CD4-positive, alpha-beta T cell treated with Interleukin-4 for 1 hour (primary cell): ENCODE measurements at regions not wholly inside any gene's neighbourhood (a gene's known extent, or its start where the extent isn't known, plus 50 kb on each side); places are given as distances from the start of the nearest gene placed in this dataset.
A peak's percentile ranks its signal among the peaks of the same experiment; 100 is the strongest.
"Not testable (repeated sequence)": the region's sequence is repeated elsewhere in the genome, so short reads cannot be mapped to it uniquely, and the experiment has no call there.

ENCODE experiments used
- DNase-seq, 2 donors: peaks; one replicate each; pipeline ENCODE4 v3.0.0-alpha.2; 2020 to 2022

DNA sequence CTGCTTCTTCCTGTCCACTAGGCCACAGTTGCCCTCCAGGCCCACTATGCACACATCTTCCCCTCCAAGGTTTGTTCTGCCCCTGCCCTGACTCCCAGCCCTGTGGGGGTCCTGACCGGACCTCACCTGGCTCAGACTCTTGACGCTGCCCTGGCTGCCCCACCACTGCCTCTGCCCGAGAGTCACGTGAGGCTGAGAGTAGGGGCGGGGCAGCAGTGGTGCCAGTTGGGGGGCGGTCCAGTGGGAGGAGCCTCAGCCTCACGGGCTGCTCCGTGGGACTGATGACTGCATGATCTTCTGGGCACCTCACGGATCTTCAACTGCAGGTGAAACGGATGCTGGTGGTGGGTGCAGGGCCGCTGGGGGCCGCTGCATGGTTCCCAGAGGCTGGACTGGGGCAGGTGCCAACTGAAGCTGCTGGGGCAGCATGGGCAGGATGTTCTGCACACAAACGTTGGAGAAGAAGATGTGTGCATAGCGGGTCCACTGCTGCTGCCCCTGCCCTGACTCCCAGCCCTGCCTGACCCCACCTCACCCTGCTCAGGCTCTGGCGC lies 77.6 kb downstream of the HHIPL2 start:
- not testable (repeated sequence) for DNase-seq

DNA sequence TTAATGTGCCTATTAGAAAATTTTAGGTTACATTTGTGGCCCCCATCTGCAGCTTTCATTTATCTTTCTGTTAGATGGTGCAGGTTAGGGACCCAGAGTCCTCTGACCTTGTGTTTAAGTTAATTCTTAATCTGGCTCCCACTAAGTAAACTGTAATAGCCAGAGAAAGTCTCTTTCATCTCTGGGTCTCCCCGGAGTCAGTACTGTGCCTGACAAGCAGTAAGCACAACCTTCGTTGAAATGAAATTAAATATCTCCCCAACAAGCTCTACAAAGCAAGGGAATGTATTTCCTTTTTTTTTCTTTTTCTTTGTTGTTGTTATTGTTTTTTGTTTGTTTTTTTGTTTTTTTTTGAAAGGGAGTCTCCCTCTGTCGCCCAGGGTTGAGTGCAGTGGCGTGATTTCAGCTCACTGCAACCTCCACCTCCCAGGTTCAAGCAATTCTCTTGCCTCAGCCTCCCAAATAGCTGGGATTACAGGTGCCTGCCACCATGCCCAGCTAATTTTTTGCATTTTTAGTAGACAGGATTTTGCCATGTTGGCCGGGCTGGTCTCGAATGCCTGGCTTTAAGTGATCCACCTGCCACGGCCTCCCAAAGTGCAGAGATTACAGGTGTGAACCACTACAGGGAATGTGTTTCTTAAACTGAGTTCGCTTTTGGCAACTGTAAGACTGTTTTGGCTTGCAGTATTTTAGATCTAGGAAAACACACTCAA lies 81.6 kb downstream of the HHIPL2 start:
- DNase-seq: no peak

DNA sequence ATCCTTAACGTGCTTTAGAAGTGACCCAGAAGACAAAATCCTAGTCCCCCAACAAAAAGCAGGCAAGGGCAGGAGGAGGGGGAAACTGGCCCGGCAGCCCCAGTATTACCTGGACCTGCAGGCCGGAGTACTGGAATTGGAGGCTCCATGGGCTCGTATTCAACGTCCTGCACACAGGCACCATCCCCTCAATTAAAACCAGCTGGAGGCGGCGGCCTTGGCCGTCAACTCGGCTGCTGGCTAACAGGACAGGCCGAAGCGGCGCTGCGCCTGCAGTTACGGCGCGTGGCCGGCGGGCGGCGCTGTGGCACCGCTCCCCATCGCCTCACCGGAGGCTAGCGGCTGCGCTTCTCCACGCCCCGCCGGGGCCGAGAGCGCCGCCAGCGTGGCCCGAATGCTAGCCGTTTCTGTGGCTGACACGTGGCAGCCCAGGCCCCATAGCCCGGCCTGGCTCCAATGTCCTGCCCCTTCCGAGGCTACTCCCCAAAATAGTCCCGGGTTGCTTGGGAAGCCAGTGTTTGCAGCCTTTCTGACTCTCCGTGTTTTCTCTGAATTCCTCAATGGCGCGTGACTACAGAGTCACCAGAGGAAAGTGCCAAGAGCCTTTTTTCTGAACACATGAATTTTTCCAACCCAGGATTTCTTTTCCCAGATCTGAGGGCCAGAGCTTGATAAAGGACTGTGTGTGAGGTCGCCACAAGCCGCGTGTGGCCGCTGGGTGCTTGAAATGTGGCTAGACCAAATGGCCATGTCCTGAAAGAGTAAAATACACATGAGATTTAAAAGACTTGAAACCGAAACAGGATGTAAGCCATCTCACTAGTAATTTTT lies 82.5 kb downstream of the HHIPL2 start:
- DNase-seq: peak; percentile 84

DNA sequence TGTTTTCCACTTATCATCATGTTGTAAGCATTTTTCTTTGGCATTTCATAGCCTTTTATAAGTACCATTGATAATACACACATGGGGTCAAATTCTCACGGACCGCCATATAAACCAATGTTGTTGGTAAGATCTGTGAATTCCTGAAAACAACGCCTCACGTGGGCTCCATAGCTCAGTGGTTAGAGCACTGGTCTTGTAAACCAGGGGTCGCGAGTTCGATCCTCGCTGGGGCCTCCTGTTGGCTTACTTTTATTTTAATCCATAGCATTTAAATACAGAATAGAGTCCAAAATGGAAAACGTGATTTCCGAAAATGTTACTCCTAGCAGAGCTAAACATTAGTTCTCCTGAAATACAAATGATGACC lies 83.1 kb downstream of the HHIPL2 start:
- DNase-seq: peak; percentile 77 to 80

DNA sequence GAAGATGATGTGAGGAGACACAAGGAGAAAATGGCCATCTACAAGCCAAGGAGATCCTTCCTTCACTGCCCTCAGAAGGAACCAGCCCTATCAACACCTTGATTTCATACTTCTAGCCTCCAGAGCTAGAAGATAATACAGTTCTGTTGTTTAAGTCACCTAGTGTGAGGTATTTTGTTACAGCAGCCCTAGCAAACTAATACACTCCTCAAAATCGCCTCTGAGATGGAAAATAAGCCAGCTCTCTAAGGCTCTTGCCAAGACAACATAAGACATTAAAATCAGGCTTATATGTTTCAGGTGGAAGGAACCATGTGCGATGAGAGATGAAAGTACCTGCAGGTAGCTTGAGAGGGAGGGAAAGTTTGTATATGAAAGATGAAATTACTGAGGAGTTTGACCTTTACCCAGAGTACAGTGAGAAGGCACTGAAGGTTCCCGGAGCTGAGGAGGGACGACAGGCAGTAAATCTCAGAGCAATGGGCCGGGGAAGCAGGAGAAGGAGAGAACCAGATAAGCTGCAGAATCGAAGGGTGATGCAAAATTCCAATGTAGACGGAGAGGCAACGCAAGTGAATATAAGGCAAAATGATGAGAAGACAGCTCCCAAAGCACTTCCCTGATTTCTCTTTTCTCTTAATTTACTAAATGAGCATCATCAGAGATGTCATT lies 84.7 kb downstream of the HHIPL2 start:
- DNase-seq: no peak

DNA sequence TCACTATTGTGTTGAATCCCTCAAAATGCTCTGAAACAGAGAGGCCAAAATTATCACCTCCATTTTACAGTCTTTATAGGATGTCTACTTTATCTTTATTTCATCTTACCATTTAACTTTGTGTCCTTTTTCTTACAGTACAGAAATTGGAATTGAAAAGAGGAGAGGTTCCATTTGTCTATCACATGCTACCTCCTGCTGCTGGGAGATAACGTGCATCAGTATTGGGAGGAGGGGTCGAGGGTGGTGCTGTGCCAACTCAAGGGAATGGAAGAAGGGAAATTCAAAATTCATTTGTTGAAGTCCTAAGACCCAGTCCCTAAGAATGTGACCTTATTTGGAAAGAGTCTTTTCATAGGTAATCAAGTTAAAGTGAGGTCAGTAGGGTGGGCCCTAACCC lies 85.3 kb downstream of the HHIPL2 start:
- no peak for DNase-seq

DNA sequence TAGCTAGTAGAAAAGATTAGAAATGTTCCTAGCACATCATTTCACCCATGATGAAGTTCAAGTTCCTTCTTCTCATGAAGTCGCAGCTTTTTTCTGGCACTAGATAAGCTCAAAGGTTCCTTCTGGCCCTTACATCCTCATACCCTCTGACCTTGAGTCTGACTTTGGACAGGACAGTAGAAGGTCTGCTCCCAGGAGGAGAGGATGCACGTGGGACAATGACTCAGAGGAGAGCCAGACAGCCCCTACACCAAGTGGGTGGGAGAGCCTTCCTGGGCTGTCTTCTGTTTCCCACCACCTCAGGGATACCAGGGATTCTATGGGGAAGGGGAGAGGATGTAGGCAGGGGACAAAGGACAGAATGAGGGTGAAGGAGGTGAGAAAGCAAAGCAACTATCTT lies 86.0 kb downstream of the HHIPL2 start:
- no peak for DNase-seq

DNA sequence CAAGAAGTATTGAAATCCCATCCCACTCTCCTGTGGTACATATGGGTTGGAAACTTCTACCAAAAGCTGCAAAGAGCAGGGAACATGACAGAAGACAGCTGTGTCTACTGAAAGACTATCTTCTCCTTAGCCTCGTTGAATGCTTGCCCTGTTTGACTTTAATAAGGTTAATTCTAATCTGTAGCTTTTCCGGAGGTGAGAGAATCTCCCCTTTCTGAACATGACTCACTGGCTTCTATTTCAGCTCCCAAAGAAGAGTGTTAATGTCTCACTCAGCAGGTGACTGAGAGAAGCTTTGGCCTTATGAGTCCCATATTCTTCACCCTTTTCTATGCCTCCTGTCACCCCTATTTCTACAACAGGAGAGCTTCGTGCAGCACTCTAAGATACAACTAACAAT lies 88.3 kb downstream of the HHIPL2 start:
- no peak for DNase-seq

DNA sequence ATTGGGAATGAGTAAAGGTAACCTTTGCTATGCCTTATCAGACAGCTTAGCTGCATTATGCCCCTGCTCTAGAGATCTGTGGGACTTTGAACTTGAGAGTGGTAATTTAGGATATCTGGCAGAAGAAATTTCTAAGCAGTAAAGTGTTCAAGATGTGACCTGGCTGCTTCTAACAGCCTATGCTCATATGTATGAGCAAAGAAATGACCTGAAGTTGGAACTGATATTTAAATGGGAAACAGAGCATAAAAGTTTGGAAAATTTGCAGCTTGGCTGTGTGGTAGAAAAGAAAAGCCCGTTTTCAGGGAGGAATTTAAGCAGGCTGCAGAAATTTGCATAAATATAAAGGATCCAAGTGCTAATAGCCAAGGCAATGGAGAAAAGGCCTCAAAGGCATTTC lies 90.4 kb downstream of the HHIPL2 start:
- no peak for DNase-seq

DNA sequence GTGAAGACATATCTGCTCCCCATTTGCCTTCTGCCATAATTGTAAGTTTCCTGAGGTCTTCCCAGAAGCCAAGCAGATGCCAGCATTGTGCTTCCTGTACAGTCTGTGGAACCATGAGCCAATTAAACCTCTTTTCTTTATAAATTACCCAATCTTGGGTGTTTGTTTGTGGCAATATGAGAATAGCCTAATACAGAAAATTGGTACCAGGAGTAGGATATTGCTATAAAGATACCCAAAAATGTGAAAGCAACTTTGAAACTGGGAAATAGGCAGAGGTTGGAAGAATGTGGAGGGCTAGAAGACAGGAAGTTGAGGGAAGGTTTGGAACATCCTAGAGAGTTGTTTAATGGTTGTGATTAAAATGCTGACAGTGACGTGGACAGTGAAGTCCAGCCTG lies 90.8 kb downstream of the HHIPL2 start:
- DNase-seq: no peak

DNA sequence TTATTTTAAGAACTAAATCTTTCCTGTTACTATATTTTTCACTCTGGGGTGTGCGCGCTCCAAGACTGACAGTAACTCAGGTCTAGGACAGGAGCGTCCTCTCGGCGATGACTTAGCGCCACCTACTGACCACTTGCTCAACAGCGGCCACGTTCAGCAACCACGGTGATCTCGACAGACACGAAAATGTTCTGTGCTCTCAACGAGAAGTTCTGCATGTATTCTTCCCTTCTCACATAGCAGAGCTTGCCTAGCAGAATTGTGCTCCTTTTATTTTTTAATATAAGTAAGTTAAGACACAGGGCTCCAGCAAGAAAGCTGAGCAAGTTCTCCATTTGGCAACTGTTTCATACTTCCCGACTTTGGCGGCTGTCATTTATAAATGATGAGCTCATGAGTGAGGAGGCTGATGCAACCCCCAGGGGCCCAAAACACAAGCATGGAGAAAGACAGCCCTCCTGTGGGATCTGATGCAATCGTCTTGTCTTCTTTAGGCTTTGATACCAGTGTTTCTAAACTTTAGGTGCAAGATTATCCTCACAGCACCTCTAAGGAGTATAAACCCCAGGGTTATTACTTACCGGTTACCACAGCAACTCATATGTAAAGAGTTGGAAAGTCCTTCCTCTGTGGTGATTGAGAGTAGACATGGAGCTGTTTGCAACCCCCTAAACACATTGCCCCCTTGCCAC lies 92.6 kb downstream of the HHIPL2 start:
- peak; percentile 82 to 83 for DNase-seq

DNA sequence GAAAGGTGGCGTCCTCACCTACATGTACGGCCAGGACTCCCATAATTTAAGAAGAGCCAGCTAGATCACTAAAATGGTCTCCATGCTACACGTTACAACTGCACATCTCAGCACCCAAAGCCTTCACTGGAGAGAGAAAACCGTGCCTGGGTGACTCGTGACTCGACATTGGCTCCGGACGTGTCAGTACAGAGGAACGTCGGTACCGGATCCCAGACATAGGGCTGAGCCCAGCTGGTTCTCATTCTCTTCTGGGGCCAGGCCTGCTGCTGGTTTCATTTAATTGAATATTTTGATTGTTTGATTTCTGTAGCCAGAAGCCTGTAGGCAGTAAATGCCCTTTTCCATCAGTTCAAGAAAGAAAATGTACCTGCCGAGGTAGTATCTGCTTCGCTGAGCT lies 93.1 kb downstream of the HHIPL2 start:
- no peak for DNase-seq

DNA sequence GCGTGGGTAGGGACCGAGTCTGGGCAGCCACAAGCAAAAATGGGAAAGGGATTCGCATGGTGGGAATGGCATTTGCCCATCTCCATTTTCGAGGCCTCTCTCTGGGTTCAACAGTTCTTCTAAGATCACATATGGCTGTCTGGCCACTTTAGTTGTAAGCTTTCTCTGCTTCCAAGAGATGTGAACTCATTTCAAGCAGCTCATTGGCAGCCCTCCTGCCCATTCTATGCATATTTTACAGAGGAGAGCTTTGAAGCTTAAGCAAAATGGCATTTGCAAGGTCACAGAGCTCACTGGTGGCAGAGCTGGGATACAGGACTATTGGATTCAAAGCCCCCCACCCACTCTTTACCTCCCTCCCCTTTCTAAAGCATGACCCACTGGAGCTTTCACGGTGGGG lies 93.7 kb downstream of the HHIPL2 start:
- no peak for DNase-seq

DNA sequence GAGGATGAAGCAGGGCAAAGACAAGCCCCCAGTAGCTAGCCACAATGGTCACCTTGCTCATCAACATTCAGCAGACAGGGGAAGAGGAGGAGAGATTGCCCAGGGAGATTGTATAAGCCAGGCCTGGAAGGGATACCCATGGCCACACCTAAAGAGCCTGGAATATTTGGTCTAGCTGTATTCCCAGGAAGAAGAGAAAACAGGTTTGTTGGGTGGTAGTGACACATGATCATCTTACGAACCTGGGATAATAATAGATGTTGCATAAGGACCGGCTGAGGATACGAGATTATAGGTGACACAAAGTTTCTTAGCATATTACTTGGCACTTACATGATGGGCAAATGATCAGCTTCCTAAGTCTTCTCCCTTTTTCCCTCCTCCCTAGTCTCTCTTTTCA lies 95.9 kb downstream of the HHIPL2 start:
- no peak for DNase-seq

DNA sequence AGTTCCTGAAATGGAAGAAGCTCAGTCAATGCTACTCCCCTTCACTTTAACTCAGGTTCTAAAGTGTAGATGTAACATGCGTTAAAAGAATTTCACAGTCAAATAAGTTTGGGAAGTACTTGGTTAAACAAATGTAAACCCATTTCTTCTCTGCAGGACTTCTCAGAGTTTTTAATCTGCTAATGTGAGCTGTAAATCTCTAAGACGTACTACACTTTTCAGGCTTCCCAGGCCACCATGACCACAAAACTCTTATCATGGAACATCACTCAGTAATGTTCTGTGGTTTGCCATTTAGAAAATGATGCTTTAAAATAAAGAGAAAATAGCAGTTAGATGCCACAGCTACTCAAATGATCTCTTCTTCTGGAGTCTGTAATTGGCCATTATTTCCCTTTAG lies 104.3 kb downstream of the HHIPL2 start:
- no peak for DNase-seq

DNA sequence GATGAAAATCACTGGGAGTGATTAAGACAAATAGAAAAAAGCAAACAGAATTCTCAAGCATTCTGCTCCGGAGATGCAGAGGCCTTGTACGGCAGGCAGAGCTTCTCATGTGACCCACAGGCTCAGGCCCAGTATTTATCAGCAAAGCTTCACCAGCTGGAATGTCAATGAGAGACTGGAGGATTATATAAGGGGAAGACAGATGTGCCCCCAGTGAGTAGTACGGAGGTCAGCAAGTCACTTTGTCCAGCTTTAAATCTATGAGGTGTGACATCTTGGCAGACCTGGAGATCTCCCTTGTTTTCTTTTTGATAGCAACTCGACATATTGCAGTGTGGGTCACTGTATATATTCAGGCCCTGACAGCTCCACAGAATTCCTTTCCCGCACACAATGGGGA lies 106.8 kb downstream of the HHIPL2 start:
- no peak for DNase-seq

DNA sequence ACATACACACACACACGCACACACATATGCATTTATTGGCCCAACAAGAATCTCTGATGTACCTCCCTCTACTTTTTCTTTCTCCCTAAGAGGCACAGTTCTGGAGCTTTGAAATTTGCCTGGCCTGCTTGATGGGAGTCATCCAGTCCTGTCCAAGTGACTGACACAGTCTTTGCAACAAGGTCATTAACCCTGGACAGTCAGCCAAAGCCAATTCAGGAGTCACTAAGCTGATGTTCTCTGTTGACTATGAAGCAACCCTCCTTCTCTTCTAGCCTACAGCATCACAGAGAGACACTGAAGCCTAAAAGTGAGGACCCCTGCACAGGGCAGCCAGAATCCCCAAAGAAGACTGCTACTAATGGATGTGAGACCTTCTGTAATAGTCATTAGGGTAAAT lies 123.1 kb downstream of the HHIPL2 start:
- DNase-seq: no peak

DNA sequence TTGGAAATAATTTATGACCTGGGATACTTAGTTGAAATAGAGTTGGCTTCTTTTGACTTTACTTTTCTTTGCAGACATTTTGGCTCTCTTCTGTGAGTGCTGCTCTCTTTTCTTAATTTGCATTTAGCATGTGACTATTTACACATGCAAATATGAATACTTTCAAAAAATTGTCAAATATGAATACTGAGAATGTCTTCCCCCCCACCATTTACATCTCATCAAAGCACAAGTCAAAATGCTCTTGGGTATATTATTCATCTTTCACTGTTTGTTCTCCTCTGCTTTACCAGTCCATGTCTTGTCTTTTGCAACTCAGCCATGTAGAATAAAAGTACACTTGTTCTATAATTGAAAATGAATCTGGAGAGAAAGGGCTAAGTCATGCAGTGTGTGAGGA lies 126.5 kb downstream of the HHIPL2 start:
- DNase-seq: no peak

DNA sequence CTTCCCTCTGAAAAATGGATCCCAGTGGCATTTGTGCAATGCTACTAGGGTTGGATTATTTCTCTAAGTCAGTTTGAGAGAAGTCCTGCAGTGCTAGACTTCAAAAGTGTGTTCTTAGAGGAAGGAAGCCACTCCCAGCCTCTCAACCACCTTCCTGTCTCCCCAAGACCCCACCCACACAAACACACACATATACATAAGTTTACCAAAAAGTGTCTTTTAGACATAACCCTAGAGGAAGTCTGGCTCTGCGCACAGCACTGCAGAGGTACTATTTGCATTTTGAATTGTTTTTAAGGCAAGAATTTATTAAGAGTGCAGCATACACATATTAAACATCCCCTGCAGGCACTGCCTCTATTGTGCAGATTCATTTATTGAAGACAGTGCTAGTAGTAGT lies 127.3 kb downstream of the HHIPL2 start:
- DNase-seq: peak; percentile 40 to 63

DNA sequence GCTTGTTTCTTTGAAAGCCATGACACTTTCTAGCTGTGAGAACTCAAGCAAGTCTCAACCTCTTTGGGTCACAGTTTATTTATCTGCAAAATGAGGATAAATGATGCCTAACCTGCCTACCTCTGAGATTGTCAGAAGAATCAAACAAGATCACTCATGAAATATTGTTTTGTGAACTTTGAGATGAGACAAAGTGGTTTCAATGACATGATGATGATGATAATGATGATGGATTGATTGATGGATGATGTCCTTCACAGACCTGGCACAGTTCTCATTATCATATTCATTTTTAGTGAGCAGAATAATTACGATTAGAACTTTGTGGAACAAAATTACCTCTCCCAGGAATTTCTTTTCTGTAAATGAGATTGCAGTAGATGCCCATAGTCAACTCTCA lies 129.2 kb downstream of the HHIPL2 start:
- DNase-seq: no peak

DNA sequence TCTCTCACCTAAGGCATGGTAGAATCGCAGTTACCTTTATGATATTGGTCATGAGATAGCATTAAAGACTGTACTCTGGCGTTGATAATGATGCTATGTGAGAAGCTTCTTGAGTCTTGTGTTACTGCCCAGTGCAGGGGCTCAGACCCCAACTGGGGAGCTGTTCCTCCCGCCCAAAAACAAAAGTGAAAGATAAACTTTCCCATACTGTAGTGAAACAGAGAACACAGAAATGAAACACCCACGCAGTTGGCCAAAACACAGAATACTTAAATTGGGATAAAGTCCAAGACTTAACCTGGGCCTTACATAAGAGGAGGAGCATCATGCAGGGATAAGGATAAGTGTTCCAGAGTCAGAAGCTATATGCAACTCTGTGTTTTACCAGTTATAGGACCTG lies 130.6 kb downstream of the HHIPL2 start:
- DNase-seq: peak in 1 of 2 donors; percentile 6

DNA sequence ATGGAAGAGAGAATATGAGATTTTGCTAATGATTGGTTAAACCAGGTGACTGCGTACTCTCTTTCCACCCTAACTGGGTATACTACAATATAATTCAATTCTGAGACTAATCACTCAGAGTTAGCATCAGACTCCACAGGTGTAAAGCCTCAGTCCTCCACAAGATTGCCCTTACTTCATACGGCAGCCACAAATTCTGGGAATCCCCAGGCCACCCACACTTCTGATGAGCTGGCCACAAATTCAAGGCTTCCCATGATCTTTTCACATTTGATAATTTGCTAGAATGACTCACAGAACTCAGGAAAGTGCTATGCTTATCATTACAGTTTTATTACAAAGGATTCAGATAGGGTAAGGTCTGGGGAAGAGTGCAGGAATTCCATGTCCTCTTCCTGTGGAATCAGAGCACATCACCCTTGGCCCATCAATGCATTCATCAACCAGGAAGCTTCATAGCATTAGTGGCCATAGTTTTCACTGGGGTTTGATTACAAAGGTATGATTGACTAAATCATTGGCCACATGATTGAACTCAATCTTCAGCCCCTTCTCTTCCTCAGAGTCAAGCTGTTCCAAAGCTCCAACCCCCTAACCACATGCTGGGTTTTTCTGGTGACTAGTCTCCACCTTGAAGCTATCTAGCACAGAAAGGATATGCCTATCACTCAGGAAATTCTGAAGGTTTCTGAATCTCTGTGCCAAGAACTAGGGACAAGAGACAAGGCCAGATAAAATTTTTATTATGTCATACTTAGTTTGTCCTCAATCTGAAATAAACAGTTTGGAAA lies 131.7 kb downstream of the HHIPL2 start:
- no peak for DNase-seq
